ENCODE measurements at regions not wholly inside any gene's neighbourhood (a gene's known extent, or its start where the extent isn't known, plus 50 kb on each side); places are given as distances from the start of the nearest gene placed in this dataset.

DNA sequence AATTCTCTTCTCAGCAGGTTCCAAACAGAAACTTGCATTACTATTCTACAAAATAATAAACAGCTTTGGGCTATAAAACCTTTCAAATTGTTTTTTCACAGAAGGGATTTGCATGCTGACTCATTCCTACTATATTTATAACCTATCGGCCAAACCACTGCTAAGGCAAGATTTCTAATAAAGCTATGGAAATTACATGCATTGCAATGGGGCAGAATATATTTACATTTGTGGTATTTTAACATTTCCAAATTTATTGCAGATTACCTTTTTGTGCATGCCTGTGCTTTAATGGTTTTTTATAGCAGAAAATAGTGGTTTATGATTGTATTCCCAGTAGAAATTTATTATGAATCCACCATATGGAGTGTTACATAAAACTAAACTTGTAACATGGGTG lies 69.0 kb upstream of the NPVF start:
- no peaks in the 10 kb centered on the region for H4K20me1 ChIP-seq (ENCODE audit: insufficient read depth)
- no peak overlapping the region for H2AFZ ChIP-seq (ENCODE audit: low read depth, low read length)
- H3K27ac ChIP-seq (ENCODE audit: low read length) = no peak overlapping the region
- no peaks in the 10 kb centered on the region for H3K79me2 ChIP-seq (replicated peaks; ENCODE audit: insufficient read depth, low read length)
- H3K9me2 ChIP-seq (ENCODE audit: insufficient read depth, low read length) = no peaks in the 10 kb centered on the region
- TF ChIP-seq TAF1 (IDR thresholded peaks at IDR 0.05; ENCODE audit: low read depth) = no peak
- H3K4me2 ChIP-seq (ENCODE audit: low read length) = no peak overlapping the region
- no peaks in the 10 kb centered on the region for H3K9me3 ChIP-seq (ENCODE audit: low read length)
- no peak overlapping the region for H3K4me3 ChIP-seq (ENCODE audit: low read length)
- H3K36me3 ChIP-seq (ENCODE audit: insufficient read depth, low read length) = no peaks in the 10 kb centered on the region
- H3K9ac ChIP-seq (ENCODE audit: low read length) = no peak overlapping the region
- no peaks in the 10 kb centered on the region for H3F3A ChIP-seq (ENCODE audit: insufficient read depth, low read length, poor library complexity, severe bottlenecking)
- H3K27me3 ChIP-seq (ENCODE audit: insufficient read depth, low read depth, low read length) = no peaks in the 10 kb centered on the region

GRCh38 chr7:25303281-25304181 lies 75.2 kb upstream of the NPVF start:
- Histone ChIP-seq H3K9ac (ENCODE audit: low read length) (no peak overlapping the region), H3K4me3 (ENCODE audit: low read length) (no peak overlapping the region), H3K36me3 (ENCODE audit: insufficient read depth, low read length) (no peaks in the 10 kb centered on the region), H3F3A (ENCODE audit: insufficient read depth, low read length, poor library complexity, severe bottlenecking) (no peaks in the 10 kb centered on the region), H3K27ac (ENCODE audit: low read length) (no peak overlapping the region), H3K9me2 (ENCODE audit: insufficient read depth, low read length) (no peaks in the 10 kb centered on the region), H3K79me2 (replicated peaks; ENCODE audit: insufficient read depth, low read length) (no peaks in the 10 kb centered on the region), H3K27me3 (ENCODE audit: insufficient read depth, low read depth, low read length) (no peaks in the 10 kb centered on the region), H2AFZ (ENCODE audit: low read depth, low read length) (no peak overlapping the region), H3K9me3 (ENCODE audit: low read length) (no peaks in the 10 kb centered on the region), H3K4me2 (ENCODE audit: low read length) (no peak overlapping the region), H4K20me1 (ENCODE audit: insufficient read depth) (no peaks in the 10 kb centered on the region)
- TF ChIP-seq SMC3 (conservative IDR thresholded peaks at IDR 0.05; ENCODE audit: poor library complexity) (no peak), EP300 (conservative IDR thresholded peaks at IDR 0.05; ENCODE audit: poor library complexity, severe bottlenecking) (no peak), TAF1 (IDR thresholded peaks at IDR 0.05; ENCODE audit: low read depth) (no peak), POLR2AphosphoS5 (IDR thresholded peaks at IDR 0.05) (no peak), REST (IDR thresholded peaks at IDR 0.05; ENCODE audit: borderline replicate concordance) (no peak), RAD21 (conservative IDR thresholded peaks at IDR 0.05) (no peak), MXI1 (conservative IDR thresholded peaks at IDR 0.05; ENCODE audit: poor library complexity, severe bottlenecking) (no peak), EZH2 (IDR thresholded peaks at IDR 0.05; ENCODE audit: borderline replicate concordance, insufficient read depth, low read length, poor library complexity, severe bottlenecking) (no peak)
- TF ChIP-seq, protein P1, sequence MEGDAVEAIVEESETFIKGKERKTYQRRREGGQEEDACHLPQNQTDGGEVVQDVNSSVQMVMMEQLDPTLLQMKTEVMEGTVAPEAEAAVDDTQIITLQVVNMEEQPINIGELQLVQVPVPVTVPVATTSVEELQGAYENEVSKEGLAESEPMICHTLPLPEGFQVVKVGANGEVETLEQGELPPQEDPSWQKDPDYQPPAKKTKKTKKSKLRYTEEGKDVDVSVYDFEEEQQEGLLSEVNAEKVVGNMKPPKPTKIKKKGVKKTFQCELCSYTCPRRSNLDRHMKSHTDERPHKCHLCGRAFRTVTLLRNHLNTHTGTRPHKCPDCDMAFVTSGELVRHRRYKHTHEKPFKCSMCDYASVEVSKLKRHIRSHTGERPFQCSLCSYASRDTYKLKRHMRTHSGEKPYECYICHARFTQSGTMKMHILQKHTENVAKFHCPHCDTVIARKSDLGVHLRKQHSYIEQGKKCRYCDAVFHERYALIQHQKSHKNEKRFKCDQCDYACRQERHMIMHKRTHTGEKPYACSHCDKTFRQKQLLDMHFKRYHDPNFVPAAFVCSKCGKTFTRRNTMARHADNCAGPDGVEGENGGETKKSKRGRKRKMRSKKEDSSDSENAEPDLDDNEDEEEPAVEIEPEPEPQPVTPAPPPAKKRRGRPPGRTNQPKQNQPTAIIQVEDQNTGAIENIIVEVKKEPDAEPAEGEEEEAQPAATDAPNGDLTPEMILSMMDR (IDR thresholded peaks at IDR 0.05; ENCODE audit: poor library complexity, severe bottlenecking) = no peak

Measured in neural cell (in vitro differentiated cells).